ENCODE measurements at regions not wholly inside any gene's neighbourhood (a gene's known extent, or its start where the extent isn't known, plus 50 kb on each side); places are given as distances from the start of the nearest gene placed in this dataset.
A peak's percentile ranks its signal among the peaks of the same experiment; 100 is the strongest.

GRCh38 chr17:69906306-69906705, 168.7 kb upstream of the KCNJ16 start:
- no peak for TF ChIP-seq CTCF (IDR thresholded peaks at IDR 0.05; ENCODE audit: low read depth, low read length)
- H3K4me3 ChIP-seq (ENCODE audit: low read depth, low read length), result no peak overlapping the region
- no peak for DNase-seq (ENCODE audit: low read depth, low spot score)
- in situ Hi-C loops (cut with HindIII; ENCODE audit: low sequenced_read_pairs), result no loop called here

- DNase-seq (ENCODE audit: low read depth, low spot score), result no peak
- no peak for TF ChIP-seq CTCF (IDR thresholded peaks at IDR 0.05; ENCODE audit: low read depth, low read length)
- no peak overlapping the region for H3K4me3 ChIP-seq (ENCODE audit: low read depth, low read length)
- in situ Hi-C loops (cut with HindIII; ENCODE audit: low sequenced_read_pairs), result no loop called here
These were observed 167.7 kb upstream of the KCNJ16 start for GRCh38 chr17:69907132-69907847.

- H3K4me3 ChIP-seq (ENCODE audit: low read depth, low read length), result no peak overlapping the region
- DNase-seq (ENCODE audit: low read depth, low spot score), result no peak
- TF ChIP-seq CTCF (IDR thresholded peaks at IDR 0.05; ENCODE audit: low read depth, low read length), result no peak
- in situ Hi-C loops (cut with HindIII; ENCODE audit: low sequenced_read_pairs), result no loop called here
These were observed 166.2 kb upstream of the KCNJ16 start for GRCh38 chr17:69908626-69909368.

GRCh38 chr17:69909389-69909788, 165.6 kb upstream of the KCNJ16 start:
- no peak for DNase-seq (ENCODE audit: low read depth, low spot score)
- in situ Hi-C loops (cut with HindIII; ENCODE audit: low sequenced_read_pairs), result no loop called here
- TF ChIP-seq CTCF (IDR thresholded peaks at IDR 0.05; ENCODE audit: low read depth, low read length), result no peak
- H3K4me3 ChIP-seq (ENCODE audit: low read depth, low read length), result no peak overlapping the region

GRCh38 chr17:69912805-69913204, 162.2 kb upstream of the KCNJ16 start:
- no peak overlapping the region for H3K4me3 ChIP-seq (ENCODE audit: low read depth, low read length)
- no peak for DNase-seq (ENCODE audit: low read depth, low spot score)
- in situ Hi-C loops (cut with HindIII; ENCODE audit: low sequenced_read_pairs), result no loop called here
- TF ChIP-seq CTCF (IDR thresholded peaks at IDR 0.05; ENCODE audit: low read depth, low read length), result no peak

GRCh38 chr17:69913216-69913615, 161.8 kb upstream of the KCNJ16 start:
- no peak for TF ChIP-seq CTCF (IDR thresholded peaks at IDR 0.05; ENCODE audit: low read depth, low read length)
- no peak overlapping the region for H3K4me3 ChIP-seq (ENCODE audit: low read depth, low read length)
- peak; percentile 17 for DNase-seq (ENCODE audit: low read depth, low spot score)
- in situ Hi-C loops (cut with HindIII; ENCODE audit: low sequenced_read_pairs), result no loop called here
